Activated CD4-positive, alpha-beta T cell treated with anti-CD3 and anti-CD28 coated beads, Interleukin-2, amount 50 U/mL, for 16 hours (primary cell): ENCODE measurements at regions not wholly inside any gene's neighbourhood (a gene's known extent, or its start where the extent isn't known, plus 50 kb on each side); places are given as distances from the start of the nearest gene placed in this dataset.

Experiments
- DNase-seq: peaks from one replicate; pipeline ENCODE4 v3.0.0-alpha.2; 2020

DNA sequence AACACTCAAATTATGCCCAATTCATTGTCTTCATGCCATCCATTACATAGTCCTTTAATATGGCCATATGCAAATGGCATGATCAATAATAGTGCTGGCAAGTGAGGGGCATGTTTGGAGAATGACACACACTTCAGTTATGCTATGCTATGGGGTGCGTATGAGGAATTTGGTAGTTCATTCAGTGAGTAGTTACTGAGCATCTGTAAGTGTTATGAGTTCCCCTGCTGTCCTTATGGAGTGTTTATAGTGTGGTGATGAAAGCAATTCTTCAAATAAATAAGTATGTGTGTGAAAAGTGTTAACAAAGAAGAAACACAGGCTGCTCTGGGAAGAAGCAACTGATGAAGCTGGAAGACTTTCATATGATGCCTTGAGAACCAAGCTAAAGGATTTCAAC is 383.7 kb upstream of the SLC14A2 start:
- DNase-seq, result no peak

- no peak for DNase-seq
Observed at GRCh38 chr18:45232061-45232460, 383.2 kb upstream of the SLC14A2 start.

GRCh38 chr18:45236676-45237075 is 378.6 kb upstream of the SLC14A2 start:
- no peak for DNase-seq

- DNase-seq, result no peak
Observed at GRCh38 chr18:45237343-45238098, 377.8 kb upstream of the SLC14A2 start.

- DNase-seq, result no peak
Observed at GRCh38 chr18:45241271-45241670, 374.0 kb upstream of the SLC14A2 start.

DNA sequence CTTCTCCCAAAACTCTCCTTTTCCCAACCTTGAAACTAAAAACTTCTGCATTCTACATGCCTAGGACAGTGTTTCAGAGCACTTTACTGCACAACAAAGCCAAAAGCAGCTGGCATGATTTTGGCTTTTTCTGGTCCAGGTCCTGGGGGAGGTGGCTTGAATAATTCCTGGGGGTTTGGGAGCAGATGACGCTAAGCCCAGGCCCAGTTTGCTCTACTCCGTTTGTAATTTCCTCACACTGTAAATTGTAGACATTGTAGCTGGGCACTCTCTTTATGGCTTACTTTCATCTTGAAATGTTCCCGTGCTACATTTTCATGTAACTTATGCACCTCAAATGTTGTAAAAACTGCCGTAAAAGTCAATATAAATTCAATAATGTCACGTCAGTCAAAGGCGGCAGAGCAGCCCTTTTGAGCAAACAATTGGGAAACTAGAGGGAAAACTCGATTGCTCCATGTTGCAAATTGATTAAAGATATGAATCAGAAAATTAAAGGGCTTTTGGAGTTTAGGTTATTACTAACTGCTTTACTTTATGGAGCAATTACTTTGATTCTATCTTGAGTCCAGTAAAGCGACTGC is 373.2 kb upstream of the SLC14A2 start:
- DNase-seq, result no peak

GRCh38 chr18:45243340-45244110 is 371.8 kb upstream of the SLC14A2 start:
- no peak for DNase-seq

DNA sequence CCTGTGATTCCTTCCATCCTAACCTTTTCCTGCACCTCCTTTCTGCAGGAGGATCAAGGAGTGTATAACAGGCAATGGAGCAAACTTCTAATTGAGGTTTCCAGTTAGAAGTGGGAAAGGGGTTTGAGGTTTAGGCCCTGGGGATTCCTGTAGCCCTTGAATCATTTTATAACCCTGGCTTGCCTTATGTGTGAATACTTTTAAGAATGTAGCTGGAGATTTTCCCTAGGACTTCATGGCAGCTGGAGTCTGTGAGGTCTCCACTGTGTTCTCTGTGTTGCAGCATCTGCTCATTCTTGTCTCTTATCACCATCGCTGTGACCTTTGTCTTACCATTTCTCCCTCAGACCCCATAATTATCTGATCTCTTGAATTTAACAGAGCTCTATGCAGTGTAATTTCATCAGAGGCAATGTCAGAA is 370.2 kb upstream of the SLC14A2 start:
- DNase-seq, result no peak

GRCh38 chr18:45248240-45248903 is 366.9 kb upstream of the SLC14A2 start:
- DNase-seq, result no peak

GRCh38 chr18:45249246-45249661 is 366.0 kb upstream of the SLC14A2 start:
- no peak for DNase-seq

GRCh38 chr18:45250479-45250878 is 364.8 kb upstream of the SLC14A2 start:
- DNase-seq, result no peak

DNA sequence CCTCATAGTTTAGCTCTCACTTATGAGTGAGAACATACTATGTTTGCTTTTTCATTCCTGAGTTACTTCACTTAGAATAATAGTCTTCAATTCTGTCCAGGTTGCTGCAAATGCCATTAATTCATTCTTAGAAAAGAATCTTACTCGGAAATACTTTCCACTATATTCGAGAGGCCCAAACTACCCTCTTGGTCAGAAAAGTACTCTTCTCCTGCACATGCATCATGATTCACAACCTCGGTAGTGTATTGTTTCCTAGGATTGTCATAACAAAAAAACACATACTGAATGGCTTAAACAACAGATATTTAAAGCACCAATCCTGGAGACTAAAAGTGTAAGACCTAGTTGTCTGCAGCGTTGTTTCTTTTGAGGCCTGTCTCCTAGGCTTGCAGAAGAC is 364.0 kb upstream of the SLC14A2 start:
- no peak for DNase-seq

- peak; percentile 3 for DNase-seq
Observed at GRCh38 chr18:45252474-45252873, 362.8 kb upstream of the SLC14A2 start.

- DNase-seq, result no peak
Observed at GRCh38 chr18:45253056-45253565, 362.2 kb upstream of the SLC14A2 start.

DNA sequence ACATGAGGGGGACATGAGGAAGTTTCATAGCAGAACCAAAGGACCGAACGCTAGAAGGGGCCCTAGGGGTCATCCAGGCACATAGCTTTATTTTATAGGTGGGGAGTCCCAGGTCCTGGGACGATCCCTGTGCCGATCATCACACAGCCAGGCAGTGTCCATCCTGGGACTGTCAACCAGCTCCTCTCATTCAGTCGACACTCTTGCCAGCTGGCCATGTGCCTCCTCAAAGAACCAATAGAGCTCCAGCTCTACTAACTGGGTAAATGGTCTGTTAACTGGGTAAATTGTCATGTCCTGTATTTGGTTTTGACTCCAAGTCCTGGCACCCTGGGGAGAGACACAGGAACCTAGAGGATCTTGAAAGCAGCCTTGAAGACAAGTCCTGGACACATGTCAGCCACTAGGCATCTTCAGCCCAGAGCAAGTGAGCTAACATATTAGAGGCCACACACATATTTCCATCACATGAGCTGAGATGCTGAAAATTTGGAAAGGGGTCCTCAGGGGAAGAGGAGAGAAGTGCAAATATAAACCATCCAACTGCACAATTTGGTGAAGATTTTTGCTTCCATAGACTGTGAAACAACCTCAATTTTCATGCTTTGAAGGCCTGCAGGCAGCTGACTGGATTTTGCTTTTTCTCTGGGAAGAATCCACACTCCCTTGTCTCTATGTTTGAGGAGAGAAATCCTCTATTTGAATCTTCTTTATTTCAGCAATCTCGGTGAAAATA is 361.1 kb upstream of the SLC14A2 start:
- DNase-seq, result no peak

DNA sequence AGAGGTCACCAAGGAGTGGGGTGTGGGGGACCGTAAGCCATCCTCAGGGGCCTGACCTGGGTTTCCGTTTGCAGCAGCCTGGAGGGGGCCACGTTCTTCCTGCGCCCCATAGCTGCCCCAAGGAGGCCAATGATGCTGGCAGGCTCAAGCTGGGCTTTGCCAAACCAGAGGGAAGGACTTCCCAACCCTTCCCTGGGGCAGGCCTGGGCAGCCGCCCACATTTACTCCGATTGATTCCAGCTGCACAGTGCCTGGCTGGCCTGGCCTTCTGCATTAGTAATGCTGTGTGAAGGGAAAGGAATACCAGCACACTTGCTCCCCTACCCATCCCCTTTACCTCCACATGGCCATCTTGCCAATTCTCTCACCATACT is 360.6 kb upstream of the SLC14A2 start:
- DNase-seq, result no peak

GRCh38 chr18:45255197-45255890 is 359.9 kb upstream of the SLC14A2 start:
- no peak for DNase-seq

- DNase-seq, result no peak
Observed at GRCh38 chr18:45260125-45260524, 355.2 kb upstream of the SLC14A2 start.

DNA sequence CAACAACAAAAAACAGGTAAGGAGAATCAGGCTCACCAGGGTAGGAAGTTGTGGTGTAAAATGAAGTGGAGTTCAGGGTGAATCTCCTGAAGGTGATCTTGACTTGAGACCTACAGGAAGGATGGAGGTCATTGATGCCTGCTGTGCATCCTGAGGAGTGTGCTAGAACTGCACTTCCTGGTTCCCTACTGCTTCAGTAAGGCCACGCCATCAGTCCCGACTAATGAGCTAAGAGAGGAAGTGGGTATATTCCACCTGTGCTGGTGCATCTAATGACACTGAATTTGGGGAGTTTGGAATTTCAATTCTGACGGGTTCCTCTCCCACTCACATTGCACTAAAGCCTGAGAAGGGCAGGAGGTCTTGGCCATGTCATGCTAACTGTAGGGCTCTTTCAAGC is 349.3 kb upstream of the SLC14A2 start:
- no peak for DNase-seq

- DNase-seq, result no peak
Observed at GRCh38 chr18:45267622-45268021, 347.7 kb upstream of the SLC14A2 start.

DNA sequence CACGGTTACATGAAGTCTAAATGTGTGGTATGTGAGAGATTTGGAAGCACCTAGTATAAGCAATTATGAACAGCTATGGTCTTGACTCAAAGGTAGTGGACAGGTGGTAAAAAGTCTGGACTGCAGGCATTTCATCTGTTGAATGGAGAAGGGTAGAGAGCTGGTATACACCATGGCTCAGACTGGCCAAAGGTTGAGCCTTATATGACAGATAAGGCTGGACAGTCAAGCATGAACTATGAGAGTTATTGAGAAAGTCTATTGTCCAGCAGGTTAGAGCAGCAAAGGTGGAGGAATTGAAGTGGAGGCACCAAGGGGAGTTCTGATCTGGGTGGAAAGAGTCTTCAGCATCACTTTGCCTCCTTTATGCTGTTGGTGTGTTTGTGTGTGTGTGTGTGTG is 346.7 kb upstream of the SLC14A2 start:
- no peak for DNase-seq

GRCh38 chr18:45270289-45270771 is 344.9 kb upstream of the SLC14A2 start:
- no peak for DNase-seq
